ENCODE measurements at regions not wholly inside any gene's neighbourhood (a gene's known extent, or its start where the extent isn't known, plus 50 kb on each side); places are given as distances from the start of the nearest gene placed in this dataset.

- TF ChIP-seq HIC2 (CRISPR knock-in tag; IDR thresholded peaks at IDR 0.05; ENCODE audit: low read depth) (no peak), ZNF703 (CRISPR knock-in tag; IDR thresholded peaks at IDR 0.05; ENCODE audit: borderline replicate concordance) (no peak), CHCHD3 (CRISPR knock-in tag; IDR thresholded peaks at IDR 0.05) (no peak), NR2F1 (CRISPR knock-in tag; IDR thresholded peaks at IDR 0.05) (no peak), LRRFIP1 (CRISPR knock-in tag; conservative IDR thresholded peaks at IDR 0.05) (no peak), ZBTB42 (CRISPR knock-in tag; IDR thresholded peaks at IDR 0.05) (no peak)
These were observed 130.8 kb upstream of the CHD6 start (continued) for GRCh38 chr20:41748756-41749582.

GRCh38 chr20:41748051-41748450 is 129.9 kb upstream of the CHD6 start:
- Histone ChIP-seq H3K9ac (ENCODE audit: insufficient read depth, low read depth, low read length) (no peak overlapping the region), H2AFZ (ENCODE audit: low read length) (no peak overlapping the region), H3K4me3 (replicated peaks in 1 of 3; ENCODE audit: insufficient read depth in 1 of 3, low read depth in 2 of 3, low read length in 3 of 3) (no peak overlapping the region), H3K27me3 (ENCODE audit: control insufficient read depth in 1 of 2, insufficient read depth in 2 of 2, low read length in 2 of 2) (no peaks in the 10 kb centered on the region; a peak in 1 of 5 replicates), H4K20me1 (ENCODE audit: insufficient read depth, low read length) (no peaks in the 10 kb centered on the region), H3K27ac (ENCODE audit: extremely low read length, insufficient read depth, low read length) (no peak overlapping the region), H3K79me2 (ENCODE audit: insufficient read depth, low read length) (no peaks in the 10 kb centered on the region), H3K9me3 (ENCODE audit: low read length) (no peaks in the 10 kb centered on the region), H3K4me2 (ENCODE audit: low read depth, low read length) (no peak overlapping the region), H3K36me3 (replicated peaks in 1 of 2; ENCODE audit: control insufficient read depth in 1 of 2, insufficient read depth in 2 of 2, low read length in 2 of 2) (no peaks in the 10 kb centered on the region), H3K4me1 (ENCODE audit: insufficient read depth, low read length) (no peaks in the 10 kb centered on the region)
- DNase-seq (ENCODE audit: low spot score) = no peak
- intact Hi-C loops (cut with micrococcal nuclease; ENCODE audit: unreplicated experiment) (no loop called here), in situ Hi-C loops (cut with HindIII; ENCODE audit: extremely low pct_ligation_motif_present, low pct_unique_long_range_greater_than_20kb) (loop anchor here (25.0 kb wide), 1 partner anchor 789 kb away; no protein-coding TSS in a partner anchor)
- ATAC-seq = peak; percentile 61
- POLR2A ChIA-PET = no interaction called here
- CTCF ChIA-PET (ENCODE audit: low intra/inter-chr PET ratio, low total read pairs) = no interaction called here
- 0% methylated on average over 2 of the region's 4 CpGs for WGBS (ENCODE audit: low lambda C conversion rate)
- FAIRE-seq = no peak
- BruUV-seq (replicated peaks) = no TSS peak
- TF ChIP-seq TEAD2 (CRISPR knock-in tag; IDR thresholded peaks at IDR 0.05) (no peak), DNMT1 (CRISPR knock-in tag; IDR thresholded peaks at IDR 0.05) (no peak), TFDP2 (CRISPR knock-in tag; IDR thresholded peaks at IDR 0.05) (no peak), HNF1A (IDR thresholded peaks at IDR 0.05; ENCODE audit: low read depth) (no peak), HNF1A (CRISPR knock-in tag; IDR thresholded peaks at IDR 0.05; ENCODE audit: borderline replicate concordance) (0 out of 2 replicates have a peak, but pooled peaks have one; percentile 28)
